PC-9 (cell line): ENCODE measurements at regions not wholly inside any gene's neighbourhood (a gene's known extent, or its start where the extent isn't known, plus 50 kb on each side); places are given as distances from the start of the nearest gene placed in this dataset.

Source experiments
- BruUV-seq: library from RNA; stranded (reverse); fragments of 400-500 nt; replicated peaks from 2 replicates; lab custom pipeline; 2021; lab: Mats Ljungman, UMichigan
- CTCF ChIA-PET: fragments of 300-600 bp; sonication (Branson Sonifier 250); formaldehyde crosslinking; loops from one replicate; lab custom pipeline; 2022; ENCODE audit warnings: antibody characterized with exemption; lab: Charles Lee
- POLR2A ChIA-PET: fragments of 300-600 bp; sonication (Branson Sonifier 250); formaldehyde crosslinking; loops from one replicate; lab custom pipeline; 2022; ENCODE audit warnings: antibody characterized with exemption; ENCODE audit not compliant: unreplicated experiment; lab: Charles Lee
- DNase-seq, 2 experiments: peaks; one replicate each; pipeline versions ENCODE4 v3.0.0 to v3.0.0-alpha.2; 2015 to 2022; ENCODE audit warnings: mixed read lengths in 1 of 2
- H2AFZ ChIP-seq: fragments of 200-600 bp; sonication (generic); 2 replicates; pipeline ENCODE4 v1.8.1; 2017; ENCODE audit warnings: antibody characterized with exemption
- H3F3A ChIP-seq: fragments of 200-600 bp; sonication (generic); 2 replicates; pipeline ENCODE4 v1.8.1; 2017; ENCODE audit warnings: antibody characterized with exemption, mild to moderate bottlenecking, low read depth; ENCODE audit not compliant: insufficient read depth
- H3K27ac ChIP-seq: fragments of 200-600 bp; sonication (generic); 2 replicates; pipeline ENCODE4 v1.6.1; 2016; ENCODE audit warnings: mixed run types
- H3K27me3 ChIP-seq: fragments of 200-600 bp; sonication (generic); 2 replicates; pipeline ENCODE4 v1.6.1; 2016; ENCODE audit warnings: low read depth, mixed run types; ENCODE audit not compliant: insufficient read depth
- H3K36me3 ChIP-seq: fragments of 200-600 bp; sonication (generic); 2 replicates; pipeline ENCODE4 v1.6.1; 2016; ENCODE audit warnings: low read depth, mixed run types
- H3K4me1 ChIP-seq: fragments of 200-600 bp; sonication (generic); replicated peaks from 2 replicates; pipeline ENCODE4 v1.6.1; 2016; ENCODE audit warnings: mixed run types; ENCODE audit not compliant: insufficient read depth
- H3K4me2 ChIP-seq: fragments of 200-600 bp; sonication (generic); 2 replicates; pipeline ENCODE4 v1.6.1; 2017; ENCODE audit warnings: mixed run types
- H3K4me3 ChIP-seq: fragments of 200-600 bp; sonication (generic); 2 replicates; pipeline ENCODE4 v1.6.1; 2016; ENCODE audit warnings: mixed run types
- H3K79me2 ChIP-seq: fragments of 200-600 bp; sonication (generic); 2 replicates; pipeline ENCODE4 v1.6.1; 2017; ENCODE audit warnings: low read depth, mixed run types
- H3K9me2 ChIP-seq: fragments of 200-600 bp; sonication (generic); 2 replicates; pipeline ENCODE4 v1.8.1; 2017; ENCODE audit warnings: mild to moderate bottlenecking; ENCODE audit not compliant: insufficient read depth
- H3K9me3 ChIP-seq: fragments of 200-600 bp; sonication (generic); 2 replicates; pipeline ENCODE4 v1.8.1; 2016; ENCODE audit warnings: low read depth; ENCODE audit not compliant: insufficient read depth
- H4K20me1 ChIP-seq: fragments of 200-600 bp; sonication (generic); 2 replicates; pipeline ENCODE4 v1.8.1; 2017; ENCODE audit not compliant: insufficient read depth
- CTCF ChIP-seq: fragments of 200-600 bp; sonication (generic); conservative IDR thresholded peaks from 2 replicates; pipeline ENCODE4 v1.6.1; 2017; ENCODE audit warnings: mixed run types, antibody characterized with exemption, mild to moderate bottlenecking, moderate library complexity
- EZH2 ChIP-seq: fragments of 200-600 bp; sonication (generic); IDR thresholded peaks from 2 replicates; pipeline ENCODE4 v1.8.0; 2017; ENCODE audit warnings: antibody characterized with exemption, low read depth
- intact Hi-C: fragments of 100-400 bp; cut with micrococcal nuclease; formaldehyde crosslinking; loops from one replicate; pipeline ENCODE4 v1.10.0; 2022; ENCODE audit not compliant: unreplicated experiment

GRCh38 chr7:37531225-37531624 is 82.6 kb upstream of the ELMO1 start:
- POLR2A ChIA-PET, result no interaction called here
- H3K27me3 ChIP-seq, result no peaks in the 10 kb centered on the region
- H3K79me2 ChIP-seq, result no peaks in the 10 kb centered on the region
- no peaks in the 10 kb centered on the region for H3K4me1 ChIP-seq
- no peak overlapping the region for H3K4me3 ChIP-seq
- no TSS peak for BruUV-seq
- no peaks in the 10 kb centered on the region for H4K20me1 ChIP-seq
- H2AFZ ChIP-seq, result no peak overlapping the region
- intact Hi-C loops, result no loop called here
- no peaks in the 10 kb centered on the region for H3F3A ChIP-seq
- no peak overlapping the region for H3K27ac ChIP-seq
- CTCF ChIA-PET, result no interaction called here
- no peaks in the 10 kb centered on the region for H3K9me2 ChIP-seq
- no peak overlapping the region for H3K4me2 ChIP-seq
- no peak for TF ChIP-seq EZH2
- DNase-seq, result no peak
- no peaks in the 10 kb centered on the region for H3K36me3 ChIP-seq
- H3K9me3 ChIP-seq, result no peaks in the 10 kb centered on the region

GRCh38 chr7:37532636-37533035 is 84.0 kb upstream of the ELMO1 start:
- Histone ChIP-seq H2AFZ (no peak overlapping the region), H3K4me1 (no peaks in the 10 kb centered on the region), H3K27me3 (no peaks in the 10 kb centered on the region; the same call in 1 of the 2 replicates), H3K9me3 (no peaks in the 10 kb centered on the region), H3K4me2 (no peak overlapping the region), H4K20me1 (no peaks in the 10 kb centered on the region), H3K4me3 (no peak overlapping the region), H3F3A (no peaks in the 10 kb centered on the region), H3K79me2 (no peaks in the 10 kb centered on the region), H3K9me2 (no peaks in the 10 kb centered on the region), H3K27ac (no peak overlapping the region), H3K36me3 (no peaks in the 10 kb centered on the region)
- intact Hi-C loops, result no loop called here
- no TSS peak for BruUV-seq
- POLR2A ChIA-PET, result no interaction called here
- no peak for DNase-seq
- TF ChIP-seq CTCF, result no peak
- no peak for TF ChIP-seq EZH2
- CTCF ChIA-PET, result no interaction called here

- H3K27me3 ChIP-seq, result no peaks in the 10 kb centered on the region; the same call in 1 of the 2 replicates
- H2AFZ ChIP-seq, result no peak overlapping the region
- no peaks in the 10 kb centered on the region for H3K79me2 ChIP-seq
- POLR2A ChIA-PET, result no interaction called here
- H3K9me2 ChIP-seq, result no peaks in the 10 kb centered on the region
- no peaks in the 10 kb centered on the region for H3K4me1 ChIP-seq
- CTCF ChIA-PET, result no interaction called here
- BruUV-seq, result no TSS peak
- H3K27ac ChIP-seq, result no peak overlapping the region
- H3F3A ChIP-seq, result no peaks in the 10 kb centered on the region
- no peak for TF ChIP-seq CTCF
- no peak overlapping the region for H3K4me2 ChIP-seq
- no peak for DNase-seq
- H4K20me1 ChIP-seq, result no peaks in the 10 kb centered on the region
- H3K4me3 ChIP-seq, result no peak overlapping the region
- H3K36me3 ChIP-seq, result no peaks in the 10 kb centered on the region
- H3K9me3 ChIP-seq, result no peaks in the 10 kb centered on the region
- intact Hi-C loops, result no loop called here
Observed at GRCh38 chr7:37534893-37535610, 86.4 kb upstream of the ELMO1 start.

GRCh38 chr7:37535841-37536240 is 87.2 kb upstream of the ELMO1 start:
- H3K4me1 ChIP-seq, result no peaks in the 10 kb centered on the region
- TF ChIP-seq EZH2 (no peak), CTCF (no peak)
- POLR2A ChIA-PET, result no interaction called here

More at GRCh38 chr7:37535841-37536240, 87.2 kb upstream of the ELMO1 start:
- Histone ChIP-seq H3K9me3 (no peaks in the 10 kb centered on the region), H3F3A (no peaks in the 10 kb centered on the region), H4K20me1 (no peaks in the 10 kb centered on the region), H3K27ac (no peak overlapping the region), H2AFZ (no peak overlapping the region), H3K4me3 (no peak overlapping the region), H3K79me2 (no peaks in the 10 kb centered on the region), H3K4me2 (no peak overlapping the region), H3K36me3 (no peaks in the 10 kb centered on the region), H3K9me2 (no peaks in the 10 kb centered on the region), H3K27me3 (no peaks in the 10 kb centered on the region; the same call in 1 of the 2 replicates)
- no TSS peak for BruUV-seq
- no peak for DNase-seq
- CTCF ChIA-PET, result no interaction called here
- intact Hi-C loops, result no loop called here
